ENCODE measurements at regions not wholly inside any gene's neighbourhood (a gene's known extent, or its start where the extent isn't known, plus 50 kb on each side); places are given as distances from the start of the nearest gene placed in this dataset.

DNA sequence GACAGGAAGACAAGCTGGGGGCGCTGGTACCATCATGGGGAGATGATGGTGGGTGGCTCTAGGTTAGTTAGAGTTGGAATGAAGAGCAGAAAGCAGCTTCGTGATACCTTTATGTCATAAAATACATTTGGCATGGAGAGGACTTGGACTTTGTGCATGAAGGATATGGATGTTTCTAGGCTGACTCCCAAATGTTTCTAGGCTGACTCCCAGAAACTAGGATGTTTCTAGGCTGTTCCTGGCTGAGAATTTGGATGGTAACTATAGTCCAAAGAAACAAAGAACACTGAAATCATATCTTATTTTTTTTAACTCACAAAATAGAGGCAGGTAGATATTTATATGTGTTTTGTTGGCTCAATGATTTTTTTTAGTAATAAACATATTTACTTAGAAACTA is 89.4 kb upstream of the VPREB1 start:
- TF ChIP-seq, protein P1, sequence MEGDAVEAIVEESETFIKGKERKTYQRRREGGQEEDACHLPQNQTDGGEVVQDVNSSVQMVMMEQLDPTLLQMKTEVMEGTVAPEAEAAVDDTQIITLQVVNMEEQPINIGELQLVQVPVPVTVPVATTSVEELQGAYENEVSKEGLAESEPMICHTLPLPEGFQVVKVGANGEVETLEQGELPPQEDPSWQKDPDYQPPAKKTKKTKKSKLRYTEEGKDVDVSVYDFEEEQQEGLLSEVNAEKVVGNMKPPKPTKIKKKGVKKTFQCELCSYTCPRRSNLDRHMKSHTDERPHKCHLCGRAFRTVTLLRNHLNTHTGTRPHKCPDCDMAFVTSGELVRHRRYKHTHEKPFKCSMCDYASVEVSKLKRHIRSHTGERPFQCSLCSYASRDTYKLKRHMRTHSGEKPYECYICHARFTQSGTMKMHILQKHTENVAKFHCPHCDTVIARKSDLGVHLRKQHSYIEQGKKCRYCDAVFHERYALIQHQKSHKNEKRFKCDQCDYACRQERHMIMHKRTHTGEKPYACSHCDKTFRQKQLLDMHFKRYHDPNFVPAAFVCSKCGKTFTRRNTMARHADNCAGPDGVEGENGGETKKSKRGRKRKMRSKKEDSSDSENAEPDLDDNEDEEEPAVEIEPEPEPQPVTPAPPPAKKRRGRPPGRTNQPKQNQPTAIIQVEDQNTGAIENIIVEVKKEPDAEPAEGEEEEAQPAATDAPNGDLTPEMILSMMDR (IDR thresholded peaks at IDR 0.05), result no peak
- TF ChIP-seq POLR2A (IDR thresholded peaks at IDR 0.05), result no peak
